ENCODE measurements at regions not wholly inside any gene's neighbourhood (a gene's known extent, or its start where the extent isn't known, plus 50 kb on each side); places are given as distances from the start of the nearest gene placed in this dataset.

DNA sequence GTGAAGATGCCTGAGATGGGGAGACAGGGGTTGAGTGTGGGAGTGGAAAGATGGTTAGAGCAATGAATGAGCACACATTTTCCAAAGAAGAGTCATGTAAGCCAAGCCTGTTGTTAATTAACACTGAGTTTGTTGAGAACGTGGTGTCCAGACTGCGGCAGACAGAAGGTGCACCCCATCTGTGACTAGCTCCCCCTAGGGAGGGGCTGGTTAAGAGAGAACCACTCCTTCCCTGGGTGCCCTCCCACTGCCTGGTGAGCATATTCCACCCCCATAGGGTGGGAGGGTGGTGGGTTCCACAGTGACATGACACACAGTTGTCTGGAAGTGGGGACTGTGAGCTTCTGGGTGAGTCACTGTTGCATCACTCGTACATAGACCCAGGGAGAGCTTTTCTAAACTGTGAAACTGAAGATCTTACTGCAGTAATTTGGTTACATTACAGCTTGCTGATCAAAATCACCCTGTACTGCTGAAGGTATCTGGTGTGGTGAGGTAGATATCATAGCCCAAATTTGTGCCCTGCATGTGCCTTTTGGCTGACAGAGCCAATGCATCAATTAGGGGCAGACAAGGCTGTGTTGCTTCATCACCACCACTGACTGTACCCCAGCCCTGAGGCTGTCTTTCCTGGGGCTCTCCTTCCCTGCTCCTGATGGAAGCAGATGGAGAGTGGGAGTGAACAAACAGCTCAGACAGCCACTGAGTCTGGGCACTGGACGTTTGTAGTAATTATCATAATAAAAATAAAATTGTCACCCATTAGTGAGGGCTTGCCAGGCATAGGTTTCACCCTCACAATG, 150.9 kb downstream of the EMP1 start:
- FAIRE-seq (no peak), DNase-seq (ENCODE audit: low read depth) (peak; percentile 81)
- TF ChIP-seq, protein P1, sequence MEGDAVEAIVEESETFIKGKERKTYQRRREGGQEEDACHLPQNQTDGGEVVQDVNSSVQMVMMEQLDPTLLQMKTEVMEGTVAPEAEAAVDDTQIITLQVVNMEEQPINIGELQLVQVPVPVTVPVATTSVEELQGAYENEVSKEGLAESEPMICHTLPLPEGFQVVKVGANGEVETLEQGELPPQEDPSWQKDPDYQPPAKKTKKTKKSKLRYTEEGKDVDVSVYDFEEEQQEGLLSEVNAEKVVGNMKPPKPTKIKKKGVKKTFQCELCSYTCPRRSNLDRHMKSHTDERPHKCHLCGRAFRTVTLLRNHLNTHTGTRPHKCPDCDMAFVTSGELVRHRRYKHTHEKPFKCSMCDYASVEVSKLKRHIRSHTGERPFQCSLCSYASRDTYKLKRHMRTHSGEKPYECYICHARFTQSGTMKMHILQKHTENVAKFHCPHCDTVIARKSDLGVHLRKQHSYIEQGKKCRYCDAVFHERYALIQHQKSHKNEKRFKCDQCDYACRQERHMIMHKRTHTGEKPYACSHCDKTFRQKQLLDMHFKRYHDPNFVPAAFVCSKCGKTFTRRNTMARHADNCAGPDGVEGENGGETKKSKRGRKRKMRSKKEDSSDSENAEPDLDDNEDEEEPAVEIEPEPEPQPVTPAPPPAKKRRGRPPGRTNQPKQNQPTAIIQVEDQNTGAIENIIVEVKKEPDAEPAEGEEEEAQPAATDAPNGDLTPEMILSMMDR (IDR thresholded peaks at IDR 0.05; ENCODE audit: insufficient read depth, low read length, severe bottlenecking) = no peak

DNA sequence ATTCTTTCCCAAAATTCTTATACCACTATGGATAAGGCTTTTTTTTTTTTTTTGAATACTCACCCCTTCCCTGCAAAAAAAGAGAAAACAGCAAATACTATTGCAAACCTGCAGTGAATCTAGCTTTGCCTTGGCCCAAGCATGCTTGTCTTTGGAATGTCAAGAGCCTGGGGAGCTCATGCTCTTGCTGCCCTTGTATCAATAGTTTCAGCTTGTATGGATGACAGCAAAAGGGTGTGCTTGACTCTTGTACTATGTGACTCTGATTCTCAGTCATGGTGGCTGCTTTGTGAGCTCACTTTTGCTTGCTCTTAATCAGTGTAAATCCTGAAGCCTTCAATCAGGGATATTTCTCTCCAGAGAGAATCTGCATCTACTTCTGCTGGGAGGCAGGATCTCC, 149.2 kb downstream of the EMP1 start:
- Histone ChIP-seq H3K27me3 (ENCODE audit: control insufficient read depth, insufficient read depth, low read length) (no peaks in the 10 kb centered on the region), H3K4me3 (ENCODE audit: low read depth, low read length) (no peak overlapping the region), H3K36me3 (ENCODE audit: control insufficient read depth, insufficient read depth, low read length) (no peaks in the 10 kb centered on the region)
- TF ChIP-seq, protein P1 (IDR thresholded peaks at IDR 0.05; ENCODE audit: insufficient read depth, low read length, severe bottlenecking) = no peak
- FAIRE-seq = no peak
- no peak for DNase-seq (ENCODE audit: low read depth)

More for the DNA sequence above, 150.9 kb downstream of the EMP1 start:
- Histone ChIP-seq H3K27me3 (ENCODE audit: control insufficient read depth, insufficient read depth, low read length) (no peaks in the 10 kb centered on the region), H3K36me3 (ENCODE audit: control insufficient read depth, insufficient read depth, low read length) (no peaks in the 10 kb centered on the region), H3K4me3 (ENCODE audit: low read depth, low read length) (no peak overlapping the region)

DNA sequence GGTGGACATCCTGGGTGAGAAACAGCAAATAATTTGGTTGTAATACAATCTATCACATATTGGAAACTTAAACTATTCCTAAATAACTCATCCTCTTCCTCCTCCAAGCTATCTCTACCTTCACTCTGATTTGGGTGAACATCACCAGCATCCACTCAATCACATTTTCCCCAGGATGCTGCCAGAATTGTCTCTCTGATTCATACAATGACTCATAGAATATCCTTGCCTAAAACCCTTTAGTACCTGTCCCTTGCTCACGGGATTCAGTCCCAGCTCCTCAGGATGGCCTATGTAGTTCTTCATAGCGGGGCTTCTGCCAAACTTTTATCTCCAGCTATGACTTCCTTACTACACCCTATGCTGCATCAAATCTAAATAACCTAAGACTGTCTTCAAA, 146.8 kb downstream of the EMP1 start:
- Histone ChIP-seq H3K4me3 (ENCODE audit: low read depth, low read length) (no peak overlapping the region), H3K27me3 (ENCODE audit: control insufficient read depth, insufficient read depth, low read length) (no peaks in the 10 kb centered on the region), H3K36me3 (ENCODE audit: control insufficient read depth, insufficient read depth, low read length) (no peaks in the 10 kb centered on the region)
- TF ChIP-seq, protein P1 (IDR thresholded peaks at IDR 0.05; ENCODE audit: insufficient read depth, low read length, severe bottlenecking) = no peak
- no peak for FAIRE-seq
- peak; percentile 75 for DNase-seq (ENCODE audit: low read depth)

DNA sequence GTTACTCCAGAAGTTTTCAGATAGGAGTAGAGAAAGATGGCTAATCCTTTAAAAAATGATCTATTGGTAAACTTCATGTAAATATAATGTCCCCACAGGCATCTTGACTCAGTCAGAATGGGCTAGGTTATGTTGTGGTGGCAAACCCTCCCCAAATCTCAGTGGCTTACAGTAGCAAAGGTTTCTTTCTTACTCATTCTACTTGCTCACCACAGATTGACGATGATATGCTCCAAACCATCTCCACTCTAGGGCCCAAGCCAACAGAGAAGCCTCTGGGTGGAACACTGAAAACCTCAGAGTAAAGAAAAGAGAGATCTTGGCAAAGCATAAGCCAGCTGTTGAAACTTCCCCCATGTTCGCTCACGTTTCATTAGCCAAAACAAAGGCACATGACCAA, 146.4 kb downstream of the EMP1 start:
- H3K27me3 ChIP-seq (ENCODE audit: control insufficient read depth, insufficient read depth, low read length) = no peaks in the 10 kb centered on the region
- DNase-seq (ENCODE audit: low read depth) (no peak), FAIRE-seq (no peak)
- no peaks in the 10 kb centered on the region for H3K36me3 ChIP-seq (ENCODE audit: control insufficient read depth, insufficient read depth, low read length)
- H3K4me3 ChIP-seq (ENCODE audit: low read depth, low read length) = no peak overlapping the region
- TF ChIP-seq, protein P1 (IDR thresholded peaks at IDR 0.05; ENCODE audit: insufficient read depth, low read length, severe bottlenecking) = no peak

DNA sequence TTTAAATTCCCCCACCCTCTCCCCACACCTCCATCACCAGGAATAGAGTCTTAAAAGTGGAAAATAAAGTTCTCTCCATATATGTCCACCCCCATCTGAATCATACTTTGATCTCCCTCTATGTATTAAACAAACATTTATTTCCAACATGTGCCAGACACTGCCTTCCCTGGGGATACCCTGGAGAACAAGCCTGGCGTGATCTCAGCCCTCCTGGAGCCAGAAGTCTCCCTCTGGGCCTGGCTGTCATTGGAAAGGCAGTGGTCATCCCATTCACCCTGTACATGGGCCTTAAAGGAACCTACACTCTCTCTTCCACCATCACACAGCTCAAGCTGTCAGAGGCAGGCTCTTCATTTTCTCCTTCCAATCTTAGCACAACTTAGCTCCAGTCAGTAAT, 143.6 kb downstream of the EMP1 start:
- TF ChIP-seq, protein P1 (IDR thresholded peaks at IDR 0.05; ENCODE audit: insufficient read depth, low read length, severe bottlenecking) = no peak
- DNase-seq (ENCODE audit: low read depth) (peak; percentile 41), FAIRE-seq (no peak)
- no peaks in the 10 kb centered on the region for H3K27me3 ChIP-seq (ENCODE audit: control insufficient read depth, insufficient read depth, low read length)
- H3K36me3 ChIP-seq (ENCODE audit: control insufficient read depth, insufficient read depth, low read length) = no peaks in the 10 kb centered on the region
- H3K4me3 ChIP-seq (ENCODE audit: low read depth, low read length) = no peak overlapping the region

DNA sequence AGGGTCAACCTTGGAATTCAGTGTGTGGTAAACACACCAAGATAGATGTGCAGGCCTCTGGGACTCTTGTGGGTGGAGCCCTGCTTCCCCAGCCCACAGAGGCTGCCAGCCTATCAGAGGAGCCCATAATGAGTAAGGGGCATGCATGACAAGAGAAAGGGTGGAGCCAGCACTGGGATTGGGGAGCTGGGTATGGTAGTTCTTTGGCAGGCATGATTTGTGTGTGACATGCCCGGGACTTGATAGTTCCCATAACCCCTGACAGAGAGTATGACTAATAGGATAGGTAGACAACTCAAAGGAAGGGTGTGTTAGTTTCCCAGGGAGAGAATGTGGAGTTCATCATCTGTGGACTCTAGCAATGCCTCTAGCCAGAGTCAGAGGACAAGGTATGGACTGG, 143.0 kb downstream of the EMP1 start:
- DNase-seq (ENCODE audit: low read depth) (peak; percentile 97), FAIRE-seq (peak; percentile 70)
- H3K27me3 ChIP-seq (ENCODE audit: control insufficient read depth, insufficient read depth, low read length) = no peaks in the 10 kb centered on the region
- H3K4me3 ChIP-seq (ENCODE audit: low read depth, low read length) = no peak overlapping the region
- TF ChIP-seq, protein P1 (IDR thresholded peaks at IDR 0.05; ENCODE audit: insufficient read depth, low read length, severe bottlenecking) = no peak
- H3K36me3 ChIP-seq (ENCODE audit: control insufficient read depth, insufficient read depth, low read length) = no peaks in the 10 kb centered on the region

Data from bronchial epithelial cell (primary cell).